GM19328 (cell line): ENCODE measurements at regions not wholly inside any gene's neighbourhood (a gene's known extent, or its start where the extent isn't known, plus 50 kb on each side); places are given as distances from the start of the nearest gene placed in this dataset.
"Not testable (repeated sequence)": the region's sequence is repeated elsewhere in the genome, so short reads cannot be mapped to it uniquely, and the experiment has no call there.

ENCODE experiments used
- ATAC-seq: cut with Tn5 transposase; IDR thresholded peaks from one replicate; pipeline ENCODE4 v1.9.1; 2021; ENCODE audit warnings: mild to moderate bottlenecking, moderate library complexity; ENCODE audit not compliant: unreplicated experiment

DNA sequence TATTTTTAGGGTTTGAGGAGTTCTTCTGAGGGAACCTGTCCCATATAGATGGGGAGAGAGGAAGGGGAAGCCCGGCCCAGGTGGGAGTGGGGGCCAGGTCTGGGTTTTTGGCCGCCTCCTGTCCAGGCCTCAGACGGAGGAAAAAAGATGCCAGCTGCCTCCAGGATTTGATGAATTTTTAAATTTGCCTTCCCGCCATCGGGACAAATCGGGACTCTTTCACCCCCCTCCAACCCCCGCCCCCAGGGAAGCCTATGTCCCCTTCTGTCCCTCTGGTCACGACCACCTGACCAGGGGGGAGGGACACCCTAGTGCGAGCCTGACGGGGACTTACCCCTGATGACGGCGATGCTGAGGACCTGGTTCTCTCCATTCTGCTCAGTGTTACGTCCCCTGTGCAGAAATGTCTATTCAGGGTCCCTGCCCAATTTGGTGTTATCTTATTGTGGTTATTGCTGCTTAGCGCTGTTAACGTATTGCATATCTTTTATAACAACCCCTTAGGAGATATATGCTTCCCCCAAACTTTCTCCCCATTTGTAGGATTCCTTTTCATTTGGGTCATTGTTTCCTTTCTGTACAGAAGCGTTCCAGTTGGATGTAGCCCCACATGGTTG lies 115.9 kb upstream of the GRK3 start:
- ATAC-seq = no peak

DNA sequence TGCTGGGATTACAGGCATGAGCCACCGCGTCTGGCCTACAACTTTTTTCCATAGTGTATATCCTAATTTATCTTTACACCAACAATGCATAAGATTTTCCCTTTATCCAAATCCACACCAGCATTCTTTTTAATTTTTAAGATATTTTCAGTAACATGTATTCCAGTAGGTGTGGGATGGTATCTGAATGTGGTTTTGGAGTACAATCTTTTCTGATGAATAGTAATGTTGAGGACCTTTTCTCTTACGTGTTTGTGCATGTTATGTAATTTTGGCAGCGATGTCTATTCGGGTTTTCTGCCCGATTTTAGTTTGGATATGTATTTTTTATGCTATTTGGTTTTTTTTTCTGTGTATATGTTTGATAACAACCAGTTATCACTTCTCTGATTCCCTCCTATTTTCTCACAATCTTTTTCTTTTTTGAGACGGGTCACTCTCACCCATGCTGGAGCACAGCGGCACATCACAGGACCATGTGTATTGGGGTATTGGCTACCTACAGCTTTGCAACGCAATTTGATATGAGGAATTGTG lies 114.6 kb upstream of the GRK3 start:
- ATAC-seq = no peak

DNA sequence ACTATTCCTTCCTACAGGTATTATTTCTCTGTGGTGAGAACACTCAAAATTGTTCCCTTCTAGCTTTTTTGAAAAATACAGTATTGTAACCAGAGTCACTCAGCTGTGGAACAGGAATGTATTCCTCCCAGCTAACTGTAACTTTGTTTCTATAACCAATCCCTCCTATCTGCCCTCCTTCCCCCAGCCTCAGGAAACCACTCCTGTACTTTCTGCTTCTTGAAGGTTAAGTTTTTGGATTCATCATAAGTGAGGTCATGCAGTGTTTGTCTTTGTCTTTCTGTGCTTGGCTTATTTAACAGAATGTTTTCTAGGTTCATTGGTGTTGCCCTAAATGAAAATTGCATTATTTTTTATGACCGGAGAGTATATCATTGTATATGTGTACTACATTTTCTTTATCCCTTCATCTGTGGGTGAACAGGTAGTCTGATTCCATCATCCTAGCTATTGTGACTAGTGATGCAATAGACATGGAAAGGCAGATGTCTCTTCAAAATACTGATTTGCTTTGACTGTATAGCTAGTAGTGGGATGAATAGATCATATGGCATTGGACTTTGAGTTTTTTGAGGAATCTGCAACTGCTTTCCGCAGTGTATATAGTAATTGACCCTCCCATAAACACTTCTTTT lies 112.9 kb upstream of the GRK3 start:
- no peak for ATAC-seq

DNA sequence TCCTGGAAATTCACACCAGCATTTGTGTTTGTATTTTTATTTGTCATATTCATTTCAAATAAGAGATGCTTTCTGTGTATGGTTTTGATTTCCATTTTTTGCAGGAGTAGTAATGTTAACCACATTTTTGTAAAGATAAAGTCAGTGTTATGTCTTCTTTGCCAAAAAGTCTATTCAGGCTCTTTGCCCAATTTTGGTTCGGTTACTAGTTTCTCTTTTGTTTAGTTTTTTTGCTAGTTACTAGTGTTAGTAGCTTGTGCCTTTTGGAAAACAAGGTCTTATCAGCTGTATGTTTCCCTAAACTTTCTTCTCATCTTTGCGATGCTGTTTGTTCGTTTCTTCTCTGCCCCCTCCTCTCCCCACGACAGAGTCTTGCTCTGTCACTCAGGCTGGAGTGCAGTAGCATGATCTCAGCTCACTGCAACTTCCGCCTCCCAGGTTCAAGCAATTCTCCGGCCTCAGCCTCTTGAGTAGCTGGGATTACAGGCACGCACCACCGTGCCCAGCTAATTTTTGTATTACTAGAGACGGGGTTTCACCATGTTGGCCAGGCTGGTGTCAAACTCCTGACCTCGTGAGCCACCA lies 112.3 kb upstream of the GRK3 start:
- ATAC-seq = no peak

DNA sequence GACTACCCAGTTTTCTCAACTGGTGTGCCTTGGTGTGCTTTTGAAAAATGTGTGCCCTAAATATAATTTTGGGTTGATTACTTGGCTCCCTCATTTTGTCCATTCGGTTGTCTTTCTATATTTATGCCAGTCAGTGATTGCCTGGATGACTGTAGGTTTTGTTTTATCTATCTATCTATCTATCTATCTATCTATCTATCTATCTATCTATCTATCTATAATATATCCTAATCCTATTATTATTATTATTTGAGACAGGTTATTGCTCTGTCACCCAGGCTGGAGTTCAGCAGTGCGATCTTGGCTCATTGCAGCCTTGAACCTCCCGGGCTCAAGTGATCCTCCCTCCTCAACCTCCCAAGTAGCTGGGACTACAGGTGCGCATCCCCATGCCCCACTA lies 111.4 kb upstream of the GRK3 start:
- ATAC-seq = no peak

DNA sequence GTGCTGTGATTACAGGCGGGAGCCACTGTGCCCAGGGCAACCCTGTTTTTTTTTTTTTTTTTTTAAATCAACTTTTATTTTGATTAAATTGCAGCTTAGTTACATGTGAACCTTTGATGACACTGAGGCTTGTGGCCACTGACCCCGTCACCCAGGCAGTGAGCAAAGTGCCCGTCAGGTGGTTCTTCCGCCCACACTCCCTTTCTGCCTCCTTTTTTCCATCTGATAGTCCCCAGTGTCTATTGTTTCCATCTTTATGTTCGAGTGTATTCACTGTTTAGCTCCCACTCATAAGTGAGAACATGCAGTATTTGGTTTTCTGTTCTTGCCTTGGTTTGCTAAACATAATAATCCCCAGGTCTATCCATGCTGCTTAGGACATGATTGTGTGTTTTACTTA lies 110.9 kb upstream of the GRK3 start:
- no peak for ATAC-seq

DNA sequence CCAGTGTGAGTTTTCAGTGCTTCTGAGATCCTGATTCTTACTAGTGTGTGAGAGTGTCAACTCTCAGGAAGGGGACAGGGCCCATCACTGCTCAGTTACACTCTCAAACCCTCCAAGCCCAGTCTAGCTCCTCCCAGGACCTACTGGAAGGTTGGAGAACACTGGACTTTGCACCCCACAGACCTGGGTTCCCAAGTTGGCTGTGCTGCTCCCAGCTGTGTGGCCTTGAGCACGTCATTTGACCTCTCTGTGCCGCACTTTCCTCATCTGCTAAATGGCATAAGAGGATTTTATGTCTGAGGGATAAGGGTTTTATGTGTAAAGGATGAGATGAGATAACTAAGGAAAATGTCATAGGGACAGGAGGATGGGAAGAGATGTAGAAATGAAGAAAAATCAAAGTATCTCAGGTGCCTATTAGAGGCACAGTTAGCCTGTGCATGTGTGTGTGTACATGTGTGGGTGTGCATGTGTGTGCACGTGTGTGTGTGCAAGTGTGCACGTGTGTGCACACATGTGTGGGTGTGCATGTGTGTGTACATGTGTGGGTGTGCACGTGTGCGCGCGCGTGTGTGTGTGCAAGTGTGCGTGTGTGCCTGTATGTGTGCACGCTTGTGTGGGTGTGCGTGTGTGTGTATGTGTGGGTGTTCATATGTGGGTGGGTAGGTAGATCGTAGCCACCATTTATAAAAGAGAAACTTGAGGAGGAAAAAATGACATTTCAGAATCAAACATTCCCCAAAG lies 108.0 kb upstream of the GRK3 start:
- not testable (repeated sequence) for ATAC-seq

DNA sequence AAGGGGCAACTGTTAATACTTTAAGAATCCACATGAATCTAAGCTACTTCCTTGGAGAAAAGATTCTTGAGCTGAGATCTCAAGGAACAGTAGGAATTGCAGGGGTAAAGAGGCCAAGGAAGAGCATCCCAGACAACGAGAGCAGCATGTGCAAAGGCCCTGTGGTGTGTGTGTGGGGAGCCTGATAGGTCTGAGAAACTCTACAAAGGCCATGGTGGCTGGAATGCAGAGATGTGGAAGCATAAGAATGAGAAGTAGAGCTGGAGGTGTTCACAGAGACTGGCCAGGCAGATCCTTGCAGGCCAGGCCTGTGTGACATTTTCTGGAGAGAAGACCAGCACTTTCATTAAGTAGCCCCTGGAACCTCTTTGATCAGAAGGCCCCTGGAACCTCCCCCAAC lies 105.8 kb upstream of the GRK3 start:
- not testable (repeated sequence) for ATAC-seq

DNA sequence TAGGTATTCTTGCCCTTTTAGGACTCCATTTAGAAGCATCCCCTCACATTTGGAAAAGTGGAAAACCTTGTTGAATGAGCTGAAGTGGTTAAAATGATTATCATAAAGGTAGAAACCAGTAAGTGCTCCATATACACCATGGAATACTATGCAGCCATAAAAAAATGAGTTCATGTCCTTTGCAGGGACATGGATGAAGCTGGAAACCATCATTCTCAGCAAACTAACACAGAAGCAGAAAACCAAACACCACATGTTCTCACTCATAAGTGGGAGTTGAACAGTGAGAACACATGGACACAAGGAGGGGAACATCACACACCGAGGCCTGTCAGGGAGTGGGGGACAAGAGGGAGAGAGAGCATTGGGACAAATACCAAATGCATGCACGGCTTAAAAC lies 103.8 kb upstream of the GRK3 start:
- not testable (repeated sequence) for ATAC-seq

DNA sequence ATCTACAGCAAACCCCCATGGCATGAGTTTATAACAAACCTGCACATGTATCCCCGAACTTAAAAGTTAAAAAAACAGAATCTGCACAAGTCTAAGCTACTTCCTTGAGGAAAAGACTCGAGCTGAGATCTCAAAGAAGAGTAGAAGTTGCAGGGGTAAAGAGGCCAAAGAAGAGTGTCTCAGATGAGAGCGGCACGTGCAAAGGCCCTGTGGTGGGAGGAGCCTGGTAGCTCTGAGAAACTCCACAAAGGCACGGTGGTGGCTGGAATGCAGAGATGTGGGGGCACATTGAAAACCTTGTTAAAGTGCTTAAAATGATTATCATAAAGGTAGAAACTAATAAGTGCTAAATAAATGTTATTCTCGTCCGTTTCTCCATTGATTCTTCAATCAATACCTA lies 103.2 kb upstream of the GRK3 start:
- ATAC-seq = no peak

DNA sequence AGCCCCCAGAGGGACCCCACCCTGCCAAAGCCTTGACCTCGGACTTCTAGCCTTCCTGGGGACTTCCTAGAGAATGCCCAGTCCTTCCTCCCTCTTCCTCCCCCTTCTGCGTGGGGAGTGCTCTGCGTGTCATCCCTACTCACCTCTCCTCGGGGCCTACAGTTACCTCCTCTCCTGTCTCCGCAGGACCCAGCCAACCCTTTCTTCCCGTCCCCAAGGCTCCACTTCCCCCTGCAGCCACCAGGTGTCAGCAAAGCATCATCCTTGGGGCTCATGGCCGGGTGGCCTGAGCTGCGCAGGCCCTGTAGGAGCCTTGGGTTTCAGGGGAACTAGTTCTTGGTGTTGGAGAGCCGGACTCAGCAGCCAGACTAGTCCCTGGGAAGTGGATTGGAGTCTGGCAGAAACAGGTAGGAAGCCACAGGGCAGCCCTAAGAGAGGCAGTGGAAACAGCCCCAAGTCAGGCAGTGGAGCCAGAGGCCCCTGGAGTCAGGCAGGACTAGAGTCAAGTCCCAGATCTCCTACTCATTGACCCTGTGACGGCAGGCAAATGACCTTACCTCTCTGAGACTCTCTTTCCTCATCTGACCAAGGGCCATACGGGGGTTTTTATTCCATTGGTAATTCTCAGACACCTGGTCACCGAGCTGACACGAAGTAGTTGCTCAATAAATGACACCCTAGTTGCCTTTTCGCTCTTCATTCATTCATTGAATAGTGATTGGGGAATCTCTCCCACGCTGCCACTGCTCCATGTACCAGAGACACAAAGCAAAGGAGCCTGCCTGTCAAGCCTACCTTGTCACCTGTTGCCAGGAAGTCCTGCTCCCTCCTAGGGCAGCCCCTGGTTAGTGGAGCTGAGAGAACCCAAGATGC lies 101.8 kb upstream of the GRK3 start:
- not testable (repeated sequence) for ATAC-seq

DNA sequence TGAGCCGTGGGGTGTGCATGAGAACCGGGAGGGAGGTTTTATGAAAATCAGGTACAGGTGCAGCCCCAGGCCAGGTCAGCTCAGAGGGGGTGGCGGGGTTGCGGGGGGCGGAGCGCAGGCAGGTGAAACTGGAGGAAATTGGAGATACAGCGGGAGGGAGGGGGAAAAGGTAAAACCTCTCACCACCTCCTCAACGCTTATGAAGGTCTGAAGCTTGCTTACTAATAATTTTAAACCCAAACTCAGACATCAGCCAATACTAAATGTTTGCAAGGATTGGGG lies 101.2 kb upstream of the GRK3 start:
- ATAC-seq = not testable (repeated sequence)

DNA sequence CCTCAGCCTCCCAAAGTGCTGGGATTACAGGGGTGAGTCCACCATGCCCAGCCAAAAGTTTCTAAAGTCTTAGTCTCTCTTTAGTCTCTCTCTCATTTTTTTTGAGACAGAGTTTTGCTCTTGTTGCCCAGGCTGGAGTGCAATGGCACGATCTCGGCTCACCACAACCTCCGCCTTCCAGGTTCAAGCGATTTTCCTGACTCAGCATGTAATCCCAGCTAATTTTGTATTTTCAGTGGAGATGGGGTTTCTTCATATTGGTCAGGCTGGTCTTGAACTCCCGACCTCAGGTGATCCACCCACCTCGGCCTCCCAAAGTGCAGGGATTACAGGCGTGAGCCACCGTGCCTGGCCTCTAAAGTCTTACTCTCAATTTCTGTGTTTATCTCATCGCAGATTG lies 100.1 kb upstream of the GRK3 start:
- ATAC-seq = not testable (repeated sequence)

DNA sequence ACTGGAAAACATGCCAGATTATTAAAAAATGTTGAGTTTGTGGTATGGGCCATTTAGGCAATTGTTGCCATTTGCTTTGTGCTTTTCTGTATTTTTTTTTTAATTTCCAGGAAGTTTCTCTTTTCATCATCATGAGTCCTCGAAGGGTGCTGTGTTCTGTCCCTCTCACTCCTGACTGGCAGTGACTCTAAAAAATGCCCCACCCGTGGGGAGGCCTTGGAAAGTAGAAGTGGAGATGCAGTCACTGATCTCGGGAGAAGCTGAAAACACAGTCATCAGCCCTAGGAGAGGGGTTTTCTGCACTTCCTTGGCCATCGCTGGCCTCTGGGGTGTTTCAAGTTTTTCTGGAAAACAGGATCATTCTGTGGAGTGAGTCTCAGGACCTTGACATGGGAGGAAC lies 98.5 kb upstream of the GRK3 start:
- no peak for ATAC-seq

DNA sequence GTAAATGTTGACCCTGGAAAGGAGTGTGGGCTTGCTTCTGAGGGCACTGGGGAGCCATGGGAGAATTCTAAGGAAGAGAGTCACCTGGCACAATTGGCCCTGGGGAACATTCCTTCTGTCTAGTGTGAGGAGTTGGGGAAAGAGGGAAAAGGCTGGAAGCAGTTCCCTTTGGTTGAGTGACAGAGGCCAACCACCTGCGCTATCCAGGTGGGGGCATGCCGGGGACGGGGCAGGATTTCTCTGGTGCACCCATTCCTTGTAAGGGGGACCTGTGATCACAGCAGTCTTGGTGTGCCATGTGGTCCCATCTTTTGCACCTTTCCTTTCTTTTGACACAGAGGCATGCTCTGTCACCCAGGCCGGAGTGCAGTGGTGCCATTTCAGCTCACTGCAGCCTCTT lies 92.1 kb upstream of the GRK3 start:
- no peak for ATAC-seq

DNA sequence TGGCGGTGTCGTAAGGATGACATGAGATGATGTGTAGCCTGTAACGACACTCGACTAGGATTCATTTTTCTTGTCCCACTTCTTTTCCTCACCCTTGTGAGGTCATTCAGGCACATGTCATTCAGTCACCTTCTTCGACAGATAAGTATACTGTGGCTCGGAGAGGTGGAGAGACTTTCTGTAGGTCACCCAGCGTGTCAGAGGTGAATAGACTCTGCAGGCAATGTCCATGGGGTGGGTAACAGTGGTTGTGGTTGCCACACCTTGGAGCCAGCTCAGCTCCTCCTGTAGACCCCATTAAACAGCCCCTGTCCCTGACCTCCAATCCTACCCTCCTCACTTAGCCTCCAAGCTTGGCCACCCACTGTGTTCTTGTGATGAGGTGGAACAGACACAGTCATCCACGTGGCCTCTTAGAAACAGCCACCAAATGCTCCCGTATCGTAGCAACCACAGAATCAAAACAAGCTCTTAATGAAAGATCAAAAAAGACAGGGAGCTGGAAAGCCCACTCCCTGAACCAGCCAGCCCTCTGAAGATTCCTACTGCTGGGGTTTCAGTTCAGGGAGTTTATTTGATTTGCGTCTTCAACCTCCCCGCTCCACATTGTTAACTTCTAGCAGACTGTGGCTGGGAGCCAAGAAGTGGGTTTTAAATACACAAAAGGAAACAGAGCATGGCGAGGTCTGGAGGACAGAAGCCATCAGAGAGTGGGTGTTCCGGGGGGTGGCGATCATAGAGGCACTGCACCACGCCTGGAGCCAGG lies 89.0 kb upstream of the GRK3 start:
- ATAC-seq = no peak

DNA sequence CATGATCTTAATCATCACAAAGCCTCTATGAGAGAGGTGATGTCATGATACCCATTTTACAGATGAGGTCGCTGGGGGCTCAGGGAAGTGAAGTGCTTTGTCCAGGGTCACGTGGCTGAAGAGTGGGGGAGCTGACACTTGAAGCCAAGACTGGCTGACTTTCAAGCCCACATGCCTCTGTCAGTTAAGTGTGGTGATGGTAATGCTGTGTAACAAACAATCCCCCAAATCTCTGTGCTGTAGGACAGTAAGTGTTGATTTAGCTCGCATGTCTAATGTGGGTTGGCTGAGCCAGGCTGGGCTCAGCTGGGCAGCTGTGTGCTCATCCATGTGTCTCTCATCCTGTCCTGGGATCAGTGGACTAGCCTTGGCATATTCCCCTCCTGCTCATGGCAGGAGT lies 87.1 kb upstream of the GRK3 start:
- ATAC-seq = no peak

DNA sequence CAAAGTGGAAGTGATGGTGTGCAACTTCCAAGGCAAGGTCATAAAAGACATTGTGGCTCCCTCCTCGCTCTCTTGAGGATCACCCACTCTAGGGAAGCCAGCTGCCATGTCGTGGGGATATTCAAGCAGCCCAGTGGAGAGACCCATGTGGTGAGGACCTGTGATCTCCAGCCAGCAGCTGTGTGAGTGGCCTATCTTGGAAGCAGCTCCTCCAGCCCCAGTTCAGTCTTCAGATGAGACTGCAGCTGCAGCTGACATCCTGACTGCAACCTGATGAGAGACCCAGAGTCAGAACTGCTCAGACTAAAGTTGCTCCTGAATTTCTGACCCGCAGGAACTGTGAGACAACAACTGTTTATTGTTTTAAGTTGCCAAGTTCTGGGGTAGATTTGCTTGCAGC lies 86.4 kb upstream of the GRK3 start:
- ATAC-seq = no peak

DNA sequence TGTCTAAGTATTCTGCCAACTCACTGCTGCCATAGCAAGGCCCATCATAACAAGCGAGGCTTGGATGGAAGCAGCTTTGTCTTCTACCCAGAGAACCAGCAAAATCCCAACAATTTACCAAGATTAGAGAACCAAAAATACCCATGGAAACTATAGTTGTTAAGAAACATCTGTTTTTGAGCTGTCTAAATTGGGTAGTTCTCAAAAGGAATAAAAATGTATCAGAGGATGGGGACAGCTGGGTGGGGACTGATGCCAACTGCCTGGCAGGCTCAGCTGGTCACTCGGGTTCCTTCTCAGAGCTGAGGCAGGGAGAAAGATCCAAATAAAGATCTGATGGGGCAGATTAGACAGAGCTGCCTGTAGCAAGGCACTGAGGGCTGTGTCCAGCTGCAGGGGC lies 85.9 kb upstream of the GRK3 start:
- no peak for ATAC-seq

DNA sequence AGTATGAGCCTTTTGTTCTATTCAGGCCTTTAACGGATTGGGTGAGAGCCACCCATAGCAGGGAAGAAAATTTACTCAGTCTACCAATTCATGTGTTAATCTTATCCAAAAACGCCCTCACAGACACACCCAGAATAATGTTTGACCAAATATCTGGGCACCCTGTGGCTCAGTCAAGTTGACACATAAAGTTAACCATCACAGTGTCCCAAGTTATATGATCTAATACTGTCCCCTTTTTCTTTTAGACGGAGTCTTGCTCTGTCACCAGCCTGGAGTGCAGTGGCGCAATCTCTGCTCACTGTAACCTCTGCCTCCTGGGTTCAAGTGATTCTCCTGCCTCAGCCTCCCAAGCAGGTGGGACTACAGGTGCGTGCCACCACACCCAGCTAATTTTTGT lies 83.6 kb upstream of the GRK3 start:
- ATAC-seq = not testable (repeated sequence)
